Nephron (organoid): ENCODE measurements at regions not wholly inside any gene's neighbourhood (a gene's known extent, or its start where the extent isn't known, plus 50 kb on each side); places are given as distances from the start of the nearest gene placed in this dataset.
A peak's percentile ranks its signal among the peaks of the same experiment; 100 is the strongest.

ENCODE experiments used
- H3K27ac Mint-ChIP-seq, 3 experiments: 2 replicates each; pipeline ENCODE4 v1.8.0; 2020; ENCODE audit warnings: mixed read lengths in 3 of 3, mild to moderate bottlenecking in 2 of 3, moderate library complexity in 1 of 3
- H3K27me3 Mint-ChIP-seq: 2 replicates; pipeline ENCODE4 v1.8.0; 2021; ENCODE audit warnings: low read depth, mild to moderate bottlenecking, moderate library complexity, mixed read lengths
- H3K36me3 Mint-ChIP-seq: 2 replicates; pipeline ENCODE4 v1.8.0; 2020; ENCODE audit warnings: low read depth, mixed read lengths
- H3K4me1 Mint-ChIP-seq: 2 replicates; pipeline ENCODE4 v1.8.0; 2020; ENCODE audit warnings: mixed read lengths
- H3K4me3 Mint-ChIP-seq, 3 experiments: 2 replicates each; pipeline ENCODE4 v1.8.0; 2020; ENCODE audit warnings: mild to moderate bottlenecking in 3 of 3, mixed read lengths in 3 of 3, moderate library complexity in 2 of 3
- H3K9me3 Mint-ChIP-seq: 2 replicates; pipeline ENCODE4 v1.8.0; 2020; ENCODE audit warnings: mixed read lengths
- CTCF ChIP-seq, 3 experiments: fragments of 200-600 bp; sonication (generic); IDR thresholded peaks; one replicate each; pipeline ENCODE4 v1.5.0; 2021; ENCODE audit warnings: antibody characterized with exemption in 3 of 3; ENCODE audit not compliant: unreplicated experiment in 3 of 3

DNA sequence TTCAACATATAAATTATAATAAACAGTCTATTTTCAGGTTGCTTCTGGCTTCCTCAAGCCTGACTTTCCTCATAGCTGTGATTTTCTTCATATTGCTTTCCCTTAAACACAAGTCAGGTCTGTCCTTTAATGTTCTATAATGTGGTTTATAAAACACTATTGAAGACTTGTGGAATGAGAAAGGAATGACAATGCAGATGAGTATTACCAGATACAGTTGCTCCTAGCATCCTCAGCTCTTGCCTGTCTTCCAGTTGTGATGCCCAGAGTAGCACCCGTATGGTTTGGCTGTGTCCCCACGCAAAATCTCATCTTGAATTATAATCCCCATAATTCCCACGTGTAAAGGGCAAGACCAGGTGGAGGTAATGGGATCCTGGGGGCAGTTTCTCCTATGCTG lies 265.7 kb upstream of the BOD1L1 start:
- H3K4me3 Mint-ChIP-seq, result no peak overlapping the region
- H3K27ac Mint-ChIP-seq, result peak overlapping the region in 1 of 3 experiments; percentile 66
- H3K27me3 Mint-ChIP-seq, result no peaks in the 10 kb centered on the region
- TF ChIP-seq CTCF (IDR thresholded peaks at IDR 0.05; ENCODE audit: unreplicated experiment in 3 of 3), result no peak
- H3K4me1 Mint-ChIP-seq, result peaks cover 13% of the 10 kb centered on the region
- H3K36me3 Mint-ChIP-seq, result no peaks in the 10 kb centered on the region
- H3K9me3 Mint-ChIP-seq, result no peaks in the 10 kb centered on the region

- no peaks in the 10 kb centered on the region for H3K9me3 Mint-ChIP-seq
- no peak overlapping the region for H3K4me3 Mint-ChIP-seq
- peak overlapping the region in 1 of 3 experiments; percentile 2 for H3K27ac Mint-ChIP-seq
- peaks cover 13% of the 10 kb centered on the region for H3K4me1 Mint-ChIP-seq
- no peaks in the 10 kb centered on the region for H3K36me3 Mint-ChIP-seq
- TF ChIP-seq CTCF (IDR thresholded peaks at IDR 0.05; ENCODE audit: unreplicated experiment in 3 of 3), result no peak
- no peaks in the 10 kb centered on the region for H3K27me3 Mint-ChIP-seq
These were observed 266.5 kb upstream of the BOD1L1 start for GRCh38 chr4:13893987-13894386.

GRCh38 chr4:13900780-13901179 lies 273.3 kb upstream of the BOD1L1 start:
- no peak for TF ChIP-seq CTCF (IDR thresholded peaks at IDR 0.05; ENCODE audit: unreplicated experiment in 3 of 3)
- peaks cover 11% of the 10 kb centered on the region for H3K27me3 Mint-ChIP-seq
- H3K4me3 Mint-ChIP-seq, result no peak overlapping the region
- peak overlapping the region in 1 of 3 experiments; percentile 76 for H3K27ac Mint-ChIP-seq
- no peaks in the 10 kb centered on the region for H3K9me3 Mint-ChIP-seq
- H3K4me1 Mint-ChIP-seq, result peaks cover 20% of the 10 kb centered on the region
- no peaks in the 10 kb centered on the region for H3K36me3 Mint-ChIP-seq

DNA sequence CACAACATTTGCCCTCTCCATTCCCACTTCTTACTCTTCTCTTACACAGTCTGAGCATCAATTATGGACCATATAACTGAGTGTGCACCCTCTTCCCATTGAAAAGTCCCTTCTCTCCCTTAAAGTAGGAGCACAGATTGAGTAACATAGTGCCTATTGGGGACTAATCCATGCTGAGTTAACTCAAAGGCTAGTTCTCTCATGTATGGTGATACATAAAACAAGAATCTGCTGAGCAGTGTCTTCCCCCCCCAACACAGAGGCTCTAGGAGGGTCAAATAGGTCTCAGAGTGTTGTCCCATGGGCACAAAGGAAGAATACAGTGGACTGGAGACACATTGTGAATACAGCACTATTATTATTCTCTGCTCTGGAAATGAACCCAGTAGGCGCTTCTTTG lies 274.6 kb upstream of the BOD1L1 start:
- Mint-ChIP-seq H3K36me3 (no peaks in the 10 kb centered on the region), H3K27me3 (peaks cover 11% of the 10 kb centered on the region), H3K4me1 (peaks cover 20% of the 10 kb centered on the region), H3K4me3 (no peak overlapping the region), H3K27ac (no peak overlapping the region), H3K9me3 (no peaks in the 10 kb centered on the region)
- no peak for TF ChIP-seq CTCF (IDR thresholded peaks at IDR 0.05; ENCODE audit: unreplicated experiment in 3 of 3)

GRCh38 chr4:13903061-13903460 lies 275.5 kb upstream of the BOD1L1 start:
- no peak for TF ChIP-seq CTCF (IDR thresholded peaks at IDR 0.05; ENCODE audit: unreplicated experiment in 3 of 3)
- H3K4me3 Mint-ChIP-seq, result no peak overlapping the region

DNA sequence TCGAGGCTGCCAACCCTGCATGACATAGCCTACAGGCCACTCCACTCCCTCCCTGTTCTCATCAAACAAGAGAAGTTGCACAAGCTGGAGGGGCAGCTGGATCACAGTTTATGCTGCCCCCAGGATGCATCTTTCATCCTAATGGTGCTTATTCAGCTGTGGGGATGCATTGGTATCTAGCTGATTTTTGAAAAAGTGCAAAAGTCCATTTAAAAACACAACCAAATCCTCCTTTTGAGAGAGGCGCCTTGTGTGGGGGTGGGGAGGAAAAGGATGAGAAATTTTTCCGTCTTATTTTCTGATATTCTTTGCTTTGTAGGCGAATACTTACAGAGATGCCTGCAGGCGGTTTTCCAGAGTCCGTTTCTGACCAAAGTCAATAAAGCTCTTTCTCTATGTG lies 276.4 kb upstream of the BOD1L1 start:
- no peaks in the 10 kb centered on the region for H3K9me3 Mint-ChIP-seq
- H3K36me3 Mint-ChIP-seq, result no peaks in the 10 kb centered on the region
- H3K4me3 Mint-ChIP-seq, result no peak overlapping the region
- TF ChIP-seq CTCF (IDR thresholded peaks at IDR 0.05; ENCODE audit: unreplicated experiment in 3 of 3), result no peak
- H3K27me3 Mint-ChIP-seq, result peaks cover 11% of the 10 kb centered on the region
- no peak overlapping the region for H3K27ac Mint-ChIP-seq
- H3K4me1 Mint-ChIP-seq, result peaks cover 20% of the 10 kb centered on the region

More at GRCh38 chr4:13903061-13903460, 275.5 kb upstream of the BOD1L1 start:
- peaks cover 20% of the 10 kb centered on the region for H3K4me1 Mint-ChIP-seq
- H3K36me3 Mint-ChIP-seq, result no peaks in the 10 kb centered on the region
- peak overlapping the region in 1 of 3 experiments; percentile 10 for H3K27ac Mint-ChIP-seq
- H3K9me3 Mint-ChIP-seq, result no peaks in the 10 kb centered on the region
- H3K27me3 Mint-ChIP-seq, result peaks cover 11% of the 10 kb centered on the region
